ENCODE measurements at regions not wholly inside any gene's neighbourhood (a gene's known extent, or its start where the extent isn't known, plus 50 kb on each side); places are given as distances from the start of the nearest gene placed in this dataset.

DNA sequence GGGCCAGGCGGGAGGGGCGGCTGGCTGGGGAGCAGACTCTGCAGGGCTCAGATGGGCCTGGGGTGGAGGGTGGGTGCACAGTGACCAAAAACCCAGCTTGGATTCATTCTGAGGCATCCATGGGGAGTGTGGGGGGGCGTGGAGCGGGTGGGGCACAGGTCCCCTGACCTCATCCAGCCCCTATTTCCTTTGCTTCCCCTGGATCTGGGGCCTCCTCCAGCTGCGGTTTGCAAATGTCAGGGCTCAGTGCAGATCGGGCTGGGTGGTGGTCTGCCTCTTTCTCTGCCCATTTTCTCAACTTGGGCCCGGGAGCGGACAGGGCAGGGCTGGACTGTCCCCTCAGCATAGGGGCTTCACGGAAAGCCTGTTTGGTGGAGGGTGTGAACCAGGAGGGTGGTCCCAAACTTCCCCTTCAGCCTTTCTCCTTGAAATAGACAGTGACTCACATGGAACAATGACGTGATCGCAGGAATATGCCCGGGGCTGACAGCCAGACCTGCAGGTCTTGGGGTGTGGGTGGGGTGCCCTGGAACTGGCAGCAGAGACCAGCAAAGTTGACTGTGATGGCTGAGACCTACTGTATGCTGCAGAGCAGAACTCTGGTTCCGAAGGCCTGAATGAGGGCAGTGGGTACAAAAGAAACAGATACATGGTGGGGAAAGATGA is 72.9 kb upstream of the PODXL start:
- TF ChIP-seq CTCF (conservative IDR thresholded peaks at IDR 0.05; ENCODE audit: low read depth, low read length) (no peak), EZH2 (IDR thresholded peaks at IDR 0.05; ENCODE audit: borderline replicate concordance, low read depth, low read length, poor library complexity, severe bottlenecking) (no peak)

Data from A673 (cell line).